Peyer's patch (tissue), 4 donors: ENCODE measurements at regions not wholly inside any gene's neighbourhood (a gene's known extent, or its start where the extent isn't known, plus 50 kb on each side); places are given as distances from the start of the nearest gene placed in this dataset.

Experiments
- POLR2A ChIP-seq, 2 donors: fragments of 450-650 bp; IDR thresholded peaks; one replicate each; pipeline ENCODE4 v1.5.1; 2017; ENCODE audit warnings: antibody characterized with exemption in 2 of 2, mild to moderate bottlenecking in 2 of 2, moderate library complexity in 2 of 2
- TF ChIP-seq, protein P1 (sequence below), 6 experiments: fragments of 450-650 bp in 4 of 6; fragments of 200-600 bp in 2 of 6; sonication (generic) in 1 of 6; IDR thresholded peaks; one replicate each; pipeline ENCODE4 v1.5.1; 2017 to 2019; ENCODE audit warnings: antibody characterized with exemption in 6 of 6, mild to moderate bottlenecking in 3 of 6, moderate library complexity in 1 of 6

DNA sequence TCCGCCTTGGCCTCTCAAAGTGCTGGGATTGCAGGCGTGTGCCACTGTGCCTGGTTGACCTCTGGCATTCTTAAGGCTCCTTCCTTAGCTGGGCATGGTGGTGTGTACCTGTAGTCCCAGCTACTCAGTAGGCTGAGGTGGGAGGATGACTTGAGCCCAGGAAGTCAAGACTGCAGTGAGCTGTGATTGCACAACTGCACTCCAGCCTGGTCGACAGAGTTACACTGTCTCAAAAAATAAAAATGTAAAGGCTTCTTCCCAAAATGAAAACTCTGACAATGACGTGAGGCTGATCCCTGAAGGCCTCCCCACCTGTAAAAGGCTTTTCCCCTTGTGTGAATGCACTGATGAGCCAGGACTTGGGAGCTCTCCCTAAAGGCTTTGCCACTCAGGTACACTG lies 62.4 kb downstream of the ZBTB9 start:
- TF ChIP-seq, protein P1, sequence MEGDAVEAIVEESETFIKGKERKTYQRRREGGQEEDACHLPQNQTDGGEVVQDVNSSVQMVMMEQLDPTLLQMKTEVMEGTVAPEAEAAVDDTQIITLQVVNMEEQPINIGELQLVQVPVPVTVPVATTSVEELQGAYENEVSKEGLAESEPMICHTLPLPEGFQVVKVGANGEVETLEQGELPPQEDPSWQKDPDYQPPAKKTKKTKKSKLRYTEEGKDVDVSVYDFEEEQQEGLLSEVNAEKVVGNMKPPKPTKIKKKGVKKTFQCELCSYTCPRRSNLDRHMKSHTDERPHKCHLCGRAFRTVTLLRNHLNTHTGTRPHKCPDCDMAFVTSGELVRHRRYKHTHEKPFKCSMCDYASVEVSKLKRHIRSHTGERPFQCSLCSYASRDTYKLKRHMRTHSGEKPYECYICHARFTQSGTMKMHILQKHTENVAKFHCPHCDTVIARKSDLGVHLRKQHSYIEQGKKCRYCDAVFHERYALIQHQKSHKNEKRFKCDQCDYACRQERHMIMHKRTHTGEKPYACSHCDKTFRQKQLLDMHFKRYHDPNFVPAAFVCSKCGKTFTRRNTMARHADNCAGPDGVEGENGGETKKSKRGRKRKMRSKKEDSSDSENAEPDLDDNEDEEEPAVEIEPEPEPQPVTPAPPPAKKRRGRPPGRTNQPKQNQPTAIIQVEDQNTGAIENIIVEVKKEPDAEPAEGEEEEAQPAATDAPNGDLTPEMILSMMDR (IDR thresholded peaks at IDR 0.05) = no peak
- no peak for TF ChIP-seq POLR2A (IDR thresholded peaks at IDR 0.05)
